ENCODE measurements at regions not wholly inside any gene's neighbourhood (a gene's known extent, or its start where the extent isn't known, plus 50 kb on each side); places are given as distances from the start of the nearest gene placed in this dataset.

- TF ChIP-seq EZH2 (IDR thresholded peaks at IDR 0.05; ENCODE audit: low read depth, unreplicated experiment) (no peak), CREB1 (CRISPR knock-in tag; IDR thresholded peaks at IDR 0.05; ENCODE audit: low read depth) (no peak), CTCF (conservative IDR thresholded peaks at IDR 0.05; ENCODE audit: low read depth in 2 of 2) (no peak), EZH2phosphoT487 (IDR thresholded peaks at IDR 0.05; ENCODE audit: unreplicated experiment) (no peak), ZNF462 (CRISPR knock-in tag; IDR thresholded peaks at IDR 0.05) (no peak), ZNF114 (CRISPR knock-in tag; IDR thresholded peaks at IDR 0.05) (no peak), POLR2AphosphoS5 (IDR thresholded peaks at IDR 0.05; ENCODE audit: low read depth) (no peak), REST (IDR thresholded peaks at IDR 0.05; ENCODE audit: unreplicated experiment) (no peak), JUNB (IDR thresholded peaks at IDR 0.05; ENCODE audit: unreplicated experiment) (no peak), ZNF331 (CRISPR knock-in tag; IDR thresholded peaks at IDR 0.05; ENCODE audit: low read depth) (no peak), NANOG (IDR thresholded peaks at IDR 0.05; ENCODE audit: borderline replicate concordance) (no peak)
Observed at GRCh38 chr4:13047591-13047990, 436.5 kb downstream of the RAB28 start.
